Endodermal cell (in vitro differentiated cells): ENCODE measurements at regions not wholly inside any gene's neighbourhood (a gene's known extent, or its start where the extent isn't known, plus 50 kb on each side); places are given as distances from the start of the nearest gene placed in this dataset.
"Not testable (repeated sequence)": the region's sequence is repeated elsewhere in the genome, so short reads cannot be mapped to it uniquely, and the experiment has no call there.

Experiments
- DNase-seq: peaks from one replicate; pipeline ENCODE4 v3.0.0-alpha.2; 2017
- H3K27ac ChIP-seq: 2 replicates; pipeline ENCODE4 v1.5.1; 2013; ENCODE audit warnings: mild to moderate bottlenecking, low read depth, low read length, moderate library complexity
- H3K27me3 ChIP-seq: 2 replicates; pipeline ENCODE4 v1.6.1; 2013; ENCODE audit warnings: mild to moderate bottlenecking, low read length, moderate library complexity; ENCODE audit not compliant: insufficient read depth, control insufficient read depth, poor library complexity, severe bottlenecking
- H3K36me3 ChIP-seq: 2 replicates; pipeline ENCODE4 v1.7.0; 2013; ENCODE audit warnings: mild to moderate bottlenecking, low read length, moderate library complexity; ENCODE audit not compliant: control insufficient read depth, insufficient read depth
- H3K4me1 ChIP-seq: one replicate; pipeline ENCODE4 v1.7.0; 2013; ENCODE audit warnings: low read length; ENCODE audit not compliant: control insufficient read depth, insufficient read depth
- H3K4me3 ChIP-seq: 2 replicates; pipeline ENCODE4 v1.5.1; 2013; ENCODE audit warnings: mild to moderate bottlenecking, low read length, moderate library complexity
- H3K9ac ChIP-seq: 2 replicates; pipeline ENCODE4 v1.6.1; 2013; ENCODE audit warnings: mild to moderate bottlenecking, low read length, moderate library complexity; ENCODE audit not compliant: poor library complexity, severe bottlenecking; ENCODE audit errors: extremely low read depth
- H3K9me3 ChIP-seq: 2 replicates; pipeline ENCODE4 v1.6.1; 2013; ENCODE audit warnings: mild to moderate bottlenecking, low read length, moderate library complexity; ENCODE audit not compliant: control insufficient read depth
- H3K27ac Mint-ChIP-seq: 2 replicates; pipeline ENCODE4 v1.8.0; 2020; ENCODE audit warnings: mixed read lengths
- H3K27me3 Mint-ChIP-seq: 2 replicates; pipeline ENCODE4 v1.8.0; 2021; ENCODE audit warnings: mild to moderate bottlenecking, mixed read lengths; ENCODE audit not compliant: insufficient read depth
- H3K36me3 Mint-ChIP-seq: 2 replicates; pipeline ENCODE4 v1.8.0; 2020; ENCODE audit warnings: low read depth, mixed read lengths
- H3K4me1 Mint-ChIP-seq: 2 replicates; pipeline ENCODE4 v1.8.0; 2020; ENCODE audit warnings: mixed read lengths
- H3K4me3 Mint-ChIP-seq: 2 replicates; pipeline ENCODE4 v1.8.0; 2020; ENCODE audit warnings: mild to moderate bottlenecking, moderate library complexity, mixed read lengths
- H3K9me3 Mint-ChIP-seq: 2 replicates; pipeline ENCODE4 v1.8.0; 2020; ENCODE audit warnings: mild to moderate bottlenecking, mixed read lengths
- CTCF ChIP-seq: fragments of 200-600 bp; sonication (generic); conservative IDR thresholded peaks from 2 replicates; pipeline ENCODE4 v1.5.0; 2021; ENCODE audit warnings: antibody characterized with exemption, mild to moderate bottlenecking
- WGBS, 2 experiments: methylation state at CpG; one replicate each; pipeline versions ENCODE4 v1.1.5 to v1.1.7; 2013; ENCODE audit warnings: missing lambda C conversion rate in 2 of 2, mixed read lengths in 1 of 2; ENCODE audit not compliant: insufficient coverage in 1 of 2, insufficient read length in 1 of 2; 5-methylcytosine and 5-hydroxymethylcytosine counted together

- Mint-ChIP-seq H3K27me3 (peaks cover 4% of the 10 kb centered on the region), H3K4me1 (peaks cover 10% of the 10 kb centered on the region), H3K36me3 (no peaks in the 10 kb centered on the region), H3K4me3 (no peak overlapping the region), H3K27ac (no peak overlapping the region), H3K9me3 (peaks cover 4% of the 10 kb centered on the region)
- WGBS, 2 experiments, result 74 to 76% methylated on average over 4 to 7 of the region's 7 CpGs
- no peaks in the 10 kb centered on the region for H3K27me3 ChIP-seq
- no peak for TF ChIP-seq CTCF
- no peak overlapping the region for H3K4me3 ChIP-seq
- no peaks in the 10 kb centered on the region for H3K9me3 ChIP-seq
- no peak overlapping the region for H3K27ac ChIP-seq
- H3K9ac ChIP-seq, result no peak overlapping the region
- H3K4me1 ChIP-seq, result no peaks in the 10 kb centered on the region
- DNase-seq, result peak; percentile 60
- no peaks in the 10 kb centered on the region for H3K36me3 ChIP-seq
Observed at GRCh38 chr7:4531236-4531635, 150.9 kb upstream of the FOXK1 start.

- not testable (repeated sequence) for H3K9me3 Mint-ChIP-seq, H3K27ac ChIP-seq, DNase-seq, H3K9ac ChIP-seq, H3K4me1 ChIP-seq, H3K9me3 ChIP-seq, H3K27me3 Mint-ChIP-seq, H3K27ac Mint-ChIP-seq, H3K36me3 ChIP-seq, H3K36me3 Mint-ChIP-seq, H3K4me3 ChIP-seq, H3K4me3 Mint-ChIP-seq, H3K27me3 ChIP-seq
- WGBS, 2 experiments, result 80 to 91% methylated on average over 4 to 12 of the region's 12 CpGs
- H3K4me1 Mint-ChIP-seq, result peaks cover 10% of the 10 kb centered on the region
Observed at GRCh38 chr7:4533339-4533738, 148.8 kb upstream of the FOXK1 start.

GRCh38 chr7:4549681-4550080, 132.4 kb upstream of the FOXK1 start:
- no peak for TF ChIP-seq CTCF
- H3K27ac Mint-ChIP-seq, result no peak overlapping the region
- Histone ChIP-seq H3K9me3 (peaks cover 15% of the 10 kb centered on the region), H3K27ac (no peak overlapping the region), H3K27me3 (peaks cover 3% of the 10 kb centered on the region), H3K36me3 (no peaks in the 10 kb centered on the region), H3K9ac (no peak overlapping the region), H3K4me3 (no peak overlapping the region), H3K4me1 (no peaks in the 10 kb centered on the region)
- H3K4me1 Mint-ChIP-seq, result peaks cover 7% of the 10 kb centered on the region
- H3K4me3 Mint-ChIP-seq, result no peak overlapping the region
- DNase-seq, result peak; percentile 52
- WGBS, 2 experiments, result 62 to 67% methylated on average over 1 of the region's 1 CpG
- peaks cover 12% of the 10 kb centered on the region for H3K9me3 Mint-ChIP-seq
- H3K27me3 Mint-ChIP-seq, result peaks cover 30% of the 10 kb centered on the region
- H3K36me3 Mint-ChIP-seq, result no peaks in the 10 kb centered on the region

GRCh38 chr7:4550117-4550516, 132.0 kb upstream of the FOXK1 start:
- H3K4me3 ChIP-seq, result no peak overlapping the region
- 78% methylated on average over 1 of the region's 1 CpG; no CpG with 5 or more reads in 1 of the 2 experiments for WGBS, 2 experiments
- H3K27me3 ChIP-seq, result peaks cover 3% of the 10 kb centered on the region
- no peaks in the 10 kb centered on the region for H3K4me1 ChIP-seq
- peaks cover 15% of the 10 kb centered on the region for H3K9me3 ChIP-seq
- TF ChIP-seq CTCF, result no peak
- DNase-seq, result peak; percentile 11
- H3K27me3 Mint-ChIP-seq, result peaks cover 31% of the 10 kb centered on the region
- H3K4me1 Mint-ChIP-seq, result peaks cover 7% of the 10 kb centered on the region
- no peaks in the 10 kb centered on the region for H3K36me3 Mint-ChIP-seq
- H3K9ac ChIP-seq, result no peak overlapping the region
- no peak overlapping the region for H3K27ac Mint-ChIP-seq
- H3K9me3 Mint-ChIP-seq, result peaks cover 16% of the 10 kb centered on the region
- no peak overlapping the region for H3K4me3 Mint-ChIP-seq
- no peak overlapping the region for H3K27ac ChIP-seq
- no peaks in the 10 kb centered on the region for H3K36me3 ChIP-seq
